ENCODE measurements at regions not wholly inside any gene's neighbourhood (a gene's known extent, or its start where the extent isn't known, plus 50 kb on each side); places are given as distances from the start of the nearest gene placed in this dataset.

- no peak for TF ChIP-seq CUX1 (IDR thresholded peaks at IDR 0.05; ENCODE audit: insufficient replicate concordance, low read depth, low read length)
- no peak for TF ChIP-seq MYC (IDR thresholded peaks at IDR 0.05; ENCODE audit: insufficient read depth, insufficient read length, insufficient replicate concordance, low read length, severe bottlenecking)
- no peak for TF ChIP-seq TCF7 (IDR thresholded peaks at IDR 0.05; ENCODE audit: borderline replicate concordance)
Observed at GRCh38 chr18:56329536-56329935, 308.9 kb downstream of the TXNL1 start (continued).

- CTCF ChIA-PET: interaction anchor here (0.9 kb wide), 1 partner anchor 10 kb away, joined by 4 read pairs; no protein-coding TSS in a partner anchor
- Histone ChIP-seq H3K9ac (ENCODE audit: control insufficient read depth, insufficient read depth, low read length) (no peak overlapping the region), H2AFZ (ENCODE audit: control insufficient read depth, low read depth, low read length) (no peak overlapping the region), H3K9me3 (replicated peaks; ENCODE audit: control insufficient read depth, insufficient read depth, low read length) (no peaks in the 10 kb centered on the region), H3K4me1 (ENCODE audit: control insufficient read depth, insufficient read depth, low read length) (no peaks in the 10 kb centered on the region), H3K4me2 (ENCODE audit: control insufficient read depth, insufficient read depth) (no peak overlapping the region), H3K79me2 (ENCODE audit: control insufficient read depth, insufficient read depth, low read length) (no peaks in the 10 kb centered on the region), H3K27ac (ENCODE audit: control insufficient read depth, insufficient read depth) (no peak overlapping the region), H3K4me3 (no peak overlapping the region), H3K36me3 (ENCODE audit: control insufficient read depth in 2 of 2, insufficient read depth in 2 of 2, low read length in 1 of 2) (no peaks in the 10 kb centered on the region), H4K20me1 (ENCODE audit: control insufficient read depth, insufficient read depth) (no peaks in the 10 kb centered on the region), H3K27me3 (replicated peaks in 1 of 2; ENCODE audit: control insufficient read depth in 2 of 2, insufficient read depth in 2 of 2, low read length in 1 of 2) (no peaks in the 10 kb centered on the region)
- 25% methylated on average over 7 of the region's 7 CpGs for WGBS (ENCODE audit: insufficient coverage, insufficient replicate concordance, low lambda C conversion rate, missing lambda C conversion rate)
- ATAC-seq: no peak
- in situ Hi-C loops (cut with MboI): no loop called here
- no TSS peak for BruUV-seq (replicated peaks)
- SMC1A ChIA-PET (ENCODE audit: uncharacterized antibody, unreplicated experiment): interaction anchor here (1.0 to 1.2 kb wide), 2 partner anchors 12 to 19 kb away, joined by 3 to 4 read pairs; no protein-coding TSS in a partner anchor
- no peak for FAIRE-seq
- intact Hi-C loops (cut with micrococcal nuclease; ENCODE audit: unreplicated experiment): no loop called here
- RAD21 ChIA-PET (ENCODE audit: unreplicated experiment): interaction anchor here (0.8 kb wide), 1 partner anchor 11 kb away, joined by 4 read pairs; no protein-coding TSS in a partner anchor
- POLR2A ChIA-PET: interaction anchor here (0.6 kb wide), 1 partner anchor 458 kb away, joined by 3 read pairs; no protein-coding TSS in a partner anchor
- DNase-seq (ENCODE audit: low read depth, low spot score): no peak
- TF ChIP-seq PML (IDR thresholded peaks at IDR 0.05; ENCODE audit: low read length) (no peak), TBL1XR1 (IDR thresholded peaks at IDR 0.05; ENCODE audit: low read depth, low read length) (no peak), SRF (IDR thresholded peaks at IDR 0.05; ENCODE audit: low read depth in 2 of 2, low read length in 2 of 2) (no peak), ZBTB4 (CRISPR knock-in tag; IDR thresholded peaks at IDR 0.05) (no peak), NKRF (conservative IDR thresholded peaks at IDR 0.05) (no peak), IRF3 (IDR thresholded peaks at IDR 0.05) (no peak)
Observed at GRCh38 chr18:56327191-56327885, 311.1 kb downstream of the TXNL1 start.
